GM19468 (cell line): ENCODE measurements at regions not wholly inside any gene's neighbourhood (a gene's known extent, or its start where the extent isn't known, plus 50 kb on each side); places are given as distances from the start of the nearest gene placed in this dataset.

Source experiments
- ATAC-seq: cut with Tn5 transposase; IDR thresholded peaks from one replicate; pipeline ENCODE4 v1.9.1; 2021; ENCODE audit warnings: mild to moderate bottlenecking, moderate library complexity, moderate number of reproducible peaks; ENCODE audit not compliant: unreplicated experiment; ENCODE audit errors: extremely low read depth

DNA sequence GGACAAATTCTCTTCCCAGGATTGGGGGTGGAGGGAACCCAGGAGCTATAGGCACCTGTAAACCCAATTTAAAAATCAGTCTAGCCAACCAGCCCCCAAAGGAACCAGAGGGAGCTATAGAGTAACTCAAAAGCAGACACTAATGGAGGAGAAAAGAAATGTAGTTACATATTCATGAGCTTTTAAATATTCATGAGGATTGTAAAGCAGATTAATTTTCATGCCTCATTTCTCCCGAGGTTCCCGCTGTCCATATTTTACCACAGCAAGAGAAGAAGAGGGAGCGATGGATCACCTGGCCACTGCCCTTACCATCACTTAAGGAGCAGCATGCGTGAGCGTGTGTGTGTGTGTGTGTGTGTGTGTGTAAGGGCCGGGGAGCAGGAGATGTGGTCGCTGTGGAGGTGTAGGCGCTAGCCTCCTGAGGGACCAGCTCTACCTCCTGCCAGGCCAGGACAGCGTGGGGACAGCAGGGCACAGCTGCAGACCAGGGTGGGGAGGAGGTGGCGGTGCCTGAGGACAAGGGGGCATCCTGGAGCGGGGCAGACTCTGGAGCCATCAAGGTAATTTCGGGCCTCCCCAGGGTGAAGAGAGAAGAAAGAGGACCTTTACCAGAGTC lies 100.7 kb upstream of the THY1 start:
- no peak for ATAC-seq

DNA sequence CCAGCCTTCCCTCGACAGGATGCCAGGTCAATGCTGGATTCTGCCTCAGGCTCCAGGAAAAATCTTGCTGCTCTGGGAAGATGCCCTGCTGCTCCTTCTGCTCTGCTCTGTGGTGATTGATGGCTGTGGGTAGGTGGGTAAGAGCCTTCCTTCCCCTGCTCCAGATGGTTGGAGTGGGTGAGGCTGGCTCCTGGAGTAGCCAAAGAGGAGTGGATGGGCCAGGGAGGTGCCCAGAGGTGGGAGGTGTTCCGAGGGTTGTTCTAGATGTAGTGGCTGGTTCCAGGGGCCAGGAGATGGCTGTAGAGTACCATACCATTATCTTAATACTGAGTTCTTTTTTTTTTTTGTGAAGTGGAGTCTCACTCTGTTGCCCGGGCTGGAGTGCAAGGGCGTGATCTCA lies 99.6 kb upstream of the THY1 start:
- ATAC-seq, result no peak

DNA sequence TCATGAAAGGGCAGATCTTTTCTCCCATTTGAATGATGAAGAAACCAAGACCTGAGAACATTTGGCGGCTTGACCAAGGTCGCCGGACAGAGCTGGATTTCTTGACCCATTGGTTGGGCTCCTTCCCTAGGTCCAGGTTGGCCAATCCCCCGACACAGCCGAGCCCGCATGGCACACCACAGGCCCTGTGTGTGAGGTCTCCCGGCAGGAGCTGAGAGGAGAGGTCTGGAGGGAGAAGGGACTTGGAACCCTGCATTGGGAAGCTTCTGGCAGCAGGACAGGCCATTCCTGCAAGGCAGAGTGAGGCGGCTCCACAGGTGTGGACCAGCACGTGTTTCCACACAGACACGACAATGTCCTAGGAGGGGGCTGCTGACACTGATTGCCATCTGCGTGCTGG lies 98.6 kb upstream of the THY1 start:
- ATAC-seq, result no peak

DNA sequence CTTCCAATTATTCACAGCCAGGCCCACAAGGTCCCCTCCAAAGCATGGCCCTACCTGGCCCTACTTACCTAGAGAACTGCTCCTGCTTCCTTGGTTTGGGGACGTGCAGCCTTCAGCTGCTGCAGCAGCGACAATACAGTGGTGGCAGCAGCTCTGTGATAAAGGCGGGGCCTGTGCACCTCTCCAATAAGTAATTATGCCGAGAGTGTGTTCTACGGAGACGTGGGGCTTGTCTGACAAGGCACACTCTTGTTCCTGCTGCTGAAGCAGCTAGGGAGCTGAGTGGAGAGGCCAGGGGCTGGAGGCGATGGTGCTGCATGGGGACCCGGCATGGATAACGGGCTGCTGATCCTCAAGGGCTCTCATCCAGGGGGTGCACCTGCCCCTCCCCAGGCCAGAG lies 98.0 kb upstream of the THY1 start:
- no peak for ATAC-seq

DNA sequence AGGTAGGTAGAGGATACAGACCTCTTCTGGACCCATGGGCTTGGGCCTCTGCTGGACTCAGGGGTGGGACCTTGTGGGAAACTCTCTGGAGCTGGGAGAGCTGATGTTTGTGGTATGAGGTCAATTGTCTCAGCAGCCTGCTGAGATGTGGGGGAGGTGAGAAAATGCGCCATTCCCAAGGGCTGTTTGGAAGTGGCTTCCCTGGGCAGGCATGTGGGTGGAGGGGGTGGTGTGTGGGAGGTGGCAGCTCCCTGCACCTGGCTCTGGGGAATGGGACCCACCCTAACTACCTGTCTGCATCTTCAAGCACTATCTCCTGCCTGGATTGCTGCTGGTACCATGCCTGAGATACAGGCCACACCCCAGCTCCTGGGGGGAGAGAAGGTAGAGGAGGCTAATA lies 97.4 kb upstream of the THY1 start:
- no peak for ATAC-seq

DNA sequence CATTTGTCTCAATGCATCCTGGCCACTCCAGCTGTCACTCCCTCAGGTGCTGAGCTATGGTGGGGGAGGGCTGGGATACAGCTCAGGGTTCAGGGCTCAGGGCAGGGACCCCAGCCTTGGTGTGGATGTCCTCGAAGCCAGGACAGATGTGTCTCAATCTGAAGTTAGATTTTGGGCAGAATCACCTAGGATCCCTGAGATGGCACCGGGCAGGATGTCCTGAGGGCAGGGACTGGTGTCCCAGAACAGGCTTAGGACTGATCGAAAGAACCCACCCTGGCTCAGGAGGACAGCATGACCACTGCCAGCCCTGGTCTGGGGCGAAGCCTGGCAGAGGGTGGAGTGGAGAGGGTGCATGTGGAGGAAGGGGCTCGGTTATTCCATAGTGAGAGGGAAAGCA lies 96.8 kb upstream of the THY1 start:
- no peak for ATAC-seq

DNA sequence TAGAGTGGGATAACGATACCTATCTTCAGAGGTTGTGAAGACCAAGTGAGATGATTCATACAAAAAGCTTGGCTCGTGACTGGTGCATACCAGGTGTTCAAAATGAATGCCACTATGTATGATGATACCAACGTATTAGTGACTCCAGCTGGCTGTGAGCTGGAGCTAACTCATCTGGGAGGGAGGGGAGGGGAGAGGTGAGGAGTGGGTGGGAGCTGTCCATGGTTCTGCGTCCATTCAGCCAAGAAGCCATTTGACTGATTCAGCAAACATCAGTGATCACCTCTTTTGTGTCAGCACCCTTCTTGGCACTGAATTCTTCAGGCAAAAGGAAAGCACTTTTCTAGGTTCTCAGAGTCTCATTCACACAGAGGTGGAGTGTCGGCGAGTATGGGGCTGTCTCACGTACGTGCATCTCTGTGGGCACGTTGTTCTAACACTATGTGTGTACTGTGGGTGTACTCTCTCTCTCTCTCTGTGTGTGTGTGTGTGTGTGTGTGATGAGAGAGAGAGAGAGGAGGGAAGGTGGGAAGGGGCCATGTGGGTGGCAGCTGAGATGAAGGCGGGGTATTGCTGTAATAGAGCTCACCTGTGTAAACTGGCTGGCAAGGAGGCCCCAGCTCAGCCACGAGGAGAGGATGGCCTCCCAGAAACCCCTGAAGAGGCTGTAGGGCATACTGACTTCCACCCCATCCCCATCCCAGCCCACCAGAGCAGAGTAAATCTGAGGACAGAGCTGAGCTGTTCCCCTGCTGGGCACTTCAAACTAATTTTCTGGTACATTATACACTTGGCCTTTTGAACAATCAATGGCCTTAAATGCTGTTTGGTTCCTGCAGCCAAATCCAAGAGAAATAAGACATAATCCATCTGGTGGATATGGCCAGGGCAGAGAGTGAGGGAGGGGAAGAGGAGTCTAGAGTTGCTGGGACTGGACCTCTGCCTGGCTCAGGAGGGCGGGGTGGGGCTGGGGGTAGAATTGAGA lies 96.1 kb upstream of the THY1 start:
- ATAC-seq, result no peak

DNA sequence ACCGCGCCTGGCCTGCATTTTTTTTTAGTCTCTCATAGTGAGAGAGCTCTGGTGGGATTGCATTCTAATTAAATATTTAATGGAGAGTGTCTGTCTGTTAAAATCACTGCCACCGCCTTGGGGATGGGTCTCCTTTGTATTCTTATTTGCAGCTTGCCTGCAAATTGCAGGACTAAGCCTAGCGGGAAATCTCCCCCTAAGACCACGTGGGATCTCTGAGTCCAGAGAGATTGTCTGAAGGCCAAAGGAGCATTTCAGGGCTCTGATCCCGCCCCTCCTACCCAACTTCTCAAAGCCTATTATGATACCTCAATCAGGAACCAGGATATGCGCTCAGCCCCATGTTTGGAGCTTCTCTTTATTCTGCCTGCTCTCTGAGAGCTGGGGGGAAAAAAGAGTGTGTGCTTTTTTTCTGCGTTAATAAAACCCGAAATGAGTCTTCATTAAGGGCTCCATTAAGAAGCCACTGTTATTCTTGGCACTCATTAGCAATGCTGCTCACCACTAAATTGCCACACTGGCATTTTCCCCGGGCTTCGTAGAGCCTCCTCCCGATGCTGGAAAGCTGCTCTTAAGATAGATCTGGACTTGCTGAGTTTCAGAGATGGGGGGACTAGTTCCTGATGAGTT lies 92.9 kb upstream of the THY1 start:
- no peak for ATAC-seq

DNA sequence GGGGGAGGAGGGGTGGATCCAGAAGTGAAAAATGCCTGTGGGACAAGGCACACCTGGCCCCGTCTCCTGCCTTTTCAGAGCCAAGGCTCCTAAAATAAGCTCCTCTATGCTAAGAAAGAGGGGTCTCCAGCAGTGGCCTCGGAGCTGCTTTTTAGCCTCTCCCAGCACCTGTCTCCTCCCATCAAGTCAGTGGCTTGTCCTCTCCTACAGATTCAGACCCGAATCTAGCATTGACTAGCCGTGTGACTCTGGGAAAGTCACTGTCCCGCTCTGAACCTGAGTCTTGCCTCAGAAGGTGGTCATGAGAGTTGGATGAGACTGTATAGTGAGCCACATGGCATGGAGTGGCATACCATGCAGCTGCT lies 90.8 kb upstream of the THY1 start:
- ATAC-seq, result no peak

DNA sequence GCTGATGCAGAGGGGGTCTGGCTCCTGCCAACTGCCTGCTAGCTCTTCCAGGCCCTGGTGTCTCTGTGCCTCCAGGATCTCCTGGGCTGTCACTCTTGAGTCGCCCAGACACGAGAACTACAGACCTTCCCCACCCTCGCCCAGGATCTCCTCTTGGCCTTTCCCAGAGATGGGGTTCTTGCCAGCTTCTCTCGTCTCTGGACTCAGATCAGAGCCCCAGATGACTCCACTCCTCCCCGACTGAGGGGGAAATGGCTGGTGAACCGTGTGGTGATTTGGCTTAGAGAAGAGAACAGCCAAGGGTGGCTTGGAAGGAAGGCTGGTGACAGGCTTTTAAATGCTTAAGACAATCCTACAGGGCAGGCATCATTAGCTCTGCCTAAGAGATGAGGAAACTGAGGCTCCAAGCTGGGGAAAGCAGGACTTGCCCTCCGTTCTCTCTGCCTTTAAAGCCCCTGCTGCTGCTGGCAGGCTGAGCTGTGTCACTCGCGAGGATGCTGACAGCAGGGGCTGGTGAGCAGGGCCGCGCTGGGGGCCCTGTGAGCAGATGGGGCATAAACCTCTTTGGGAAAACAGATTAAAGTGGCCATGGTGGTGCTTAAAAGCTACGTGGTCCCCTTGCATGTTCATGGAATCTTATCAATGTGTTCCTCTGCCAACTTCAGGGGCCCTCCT lies 90.3 kb upstream of the THY1 start:
- no peak for ATAC-seq

DNA sequence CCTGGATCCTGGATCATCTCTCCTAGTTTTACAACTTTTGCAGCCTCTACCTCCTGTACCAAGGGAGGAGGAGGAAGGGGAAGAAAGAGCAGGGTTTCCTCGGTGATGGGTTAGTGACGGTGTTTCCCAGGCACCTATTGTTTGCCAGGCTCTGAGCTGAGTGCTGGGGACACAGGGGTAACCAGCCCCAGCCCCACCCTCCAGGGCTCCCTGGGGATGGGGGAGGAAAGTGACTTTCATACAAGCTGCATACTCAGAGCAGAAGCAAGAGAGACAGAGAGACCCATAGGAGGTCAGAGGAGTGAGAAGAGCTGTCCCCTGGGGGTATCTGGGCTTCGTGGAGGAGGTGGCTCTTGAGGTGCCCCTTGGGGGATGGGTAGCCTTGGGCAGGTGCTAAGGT lies 89.4 kb upstream of the THY1 start:
- ATAC-seq, result no peak

DNA sequence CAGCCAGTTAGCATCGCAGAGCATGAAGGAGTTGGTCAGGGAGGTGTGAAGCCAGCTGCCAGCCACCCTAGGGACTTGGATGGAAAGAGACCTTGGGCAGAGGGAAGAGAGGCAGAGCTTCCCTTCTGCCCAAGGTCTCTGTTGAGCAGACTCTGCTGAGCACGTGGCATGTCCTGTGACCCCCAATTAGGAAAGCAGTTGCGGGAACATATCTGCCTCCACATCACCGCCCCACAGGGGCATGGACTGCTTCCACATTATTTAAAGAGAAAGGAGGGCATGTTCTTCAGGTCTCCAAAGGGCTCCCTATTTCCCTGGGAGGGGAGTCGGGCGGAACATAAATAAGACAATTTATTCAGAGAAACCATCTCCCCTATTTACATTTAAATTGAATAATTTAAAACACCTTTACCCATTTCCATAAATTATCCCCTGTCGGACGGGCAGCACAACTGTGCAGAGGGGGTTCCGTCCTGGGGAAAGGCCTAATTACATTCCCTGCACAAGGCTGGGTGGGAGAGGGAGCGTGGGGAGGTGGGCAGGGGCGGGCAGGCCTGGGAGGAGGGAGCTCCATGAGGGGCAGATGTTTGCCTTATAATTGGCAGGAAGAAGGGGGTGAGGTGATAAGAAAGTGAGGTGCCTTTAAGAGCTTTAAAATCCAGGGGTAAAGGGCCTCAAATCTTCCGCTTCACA lies 88.8 kb upstream of the THY1 start:
- no peak for ATAC-seq

DNA sequence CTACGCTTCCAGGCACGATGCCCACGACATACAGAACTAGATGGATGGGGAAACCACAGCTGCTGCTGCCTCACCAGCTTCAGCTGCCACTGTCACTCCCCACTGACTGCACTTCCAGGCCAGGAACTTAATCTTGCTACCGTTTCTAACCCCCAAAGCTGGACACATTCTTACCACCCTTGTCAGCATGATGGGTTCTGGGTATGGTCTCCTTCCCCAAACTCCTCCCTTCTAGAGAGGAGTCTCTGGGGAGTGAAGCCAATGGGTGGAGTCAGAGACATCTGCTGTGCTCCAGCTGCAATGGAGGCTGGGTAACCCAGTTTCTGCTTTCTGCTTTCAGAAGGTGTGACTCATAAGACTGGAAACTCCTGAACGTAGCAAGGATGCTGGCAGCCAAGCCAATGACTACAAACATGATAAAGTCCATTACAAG lies 87.0 kb upstream of the THY1 start:
- peak; percentile 72 for ATAC-seq

DNA sequence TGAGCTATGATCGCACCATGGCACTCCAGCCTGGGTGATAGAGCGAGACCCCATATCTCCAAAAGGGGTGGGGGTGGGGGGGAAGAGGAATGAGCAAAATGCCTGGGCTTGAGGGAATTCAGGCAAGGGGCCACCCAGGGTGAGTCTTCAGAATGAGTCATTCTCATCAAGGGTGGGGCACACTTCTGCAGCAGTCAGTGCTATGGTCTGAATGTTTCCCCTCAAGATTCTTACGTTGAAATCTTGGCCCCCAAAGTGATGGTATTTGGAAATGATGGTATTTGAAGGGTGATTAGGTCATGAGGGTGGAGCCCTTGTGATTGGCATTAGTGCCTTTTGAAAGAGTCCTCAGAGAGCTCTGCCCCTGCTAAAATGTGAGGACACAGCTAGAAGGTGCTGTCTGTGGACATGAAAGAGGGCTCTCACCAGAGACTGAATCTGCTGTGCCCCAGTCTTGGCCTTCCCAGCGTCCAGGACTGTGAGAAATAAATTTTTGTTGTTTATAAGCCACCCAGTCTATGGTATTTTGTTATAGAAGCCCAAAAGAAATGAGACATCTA lies 86.4 kb upstream of the THY1 start:
- ATAC-seq, result no peak

DNA sequence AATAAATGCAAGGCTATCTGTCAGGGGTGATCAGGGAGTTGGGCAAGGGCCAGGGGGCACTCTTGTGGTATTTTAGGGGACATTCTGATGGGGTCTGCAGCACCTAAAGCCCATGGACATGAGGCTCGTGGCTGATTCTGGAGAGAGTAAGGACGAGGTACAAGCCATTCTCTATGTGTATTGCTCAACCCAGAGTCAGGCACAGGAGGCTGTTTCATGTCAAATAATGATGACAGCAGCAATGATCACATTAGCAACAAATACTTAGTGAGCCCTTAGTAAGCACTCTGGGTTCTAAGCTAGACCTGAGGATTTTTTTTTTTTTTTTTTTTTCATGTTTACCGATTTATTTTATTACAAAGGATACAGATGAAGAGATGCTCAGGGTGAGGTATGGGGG lies 83.5 kb upstream of the THY1 start:
- ATAC-seq, result no peak

DNA sequence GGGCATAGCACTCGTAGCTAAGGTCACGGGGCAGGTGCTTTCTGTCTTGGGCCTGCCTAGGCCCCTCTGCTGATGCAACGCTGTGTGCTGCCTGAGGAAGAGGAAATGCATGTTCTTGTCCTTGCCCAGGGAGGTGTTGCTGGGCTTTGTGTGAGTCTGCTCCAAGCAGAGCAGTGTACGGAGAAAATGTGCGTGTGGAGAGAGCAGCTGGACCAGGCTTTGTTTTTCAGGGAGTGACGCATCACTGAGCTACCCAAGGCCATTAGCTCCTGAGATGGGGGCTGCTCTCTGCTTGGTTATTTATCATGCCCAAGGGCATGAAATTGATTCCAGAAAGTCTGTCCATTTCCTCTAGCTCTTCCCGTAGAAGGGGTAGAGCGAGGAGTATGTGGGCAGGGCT lies 82.9 kb upstream of the THY1 start:
- ATAC-seq, result no peak

DNA sequence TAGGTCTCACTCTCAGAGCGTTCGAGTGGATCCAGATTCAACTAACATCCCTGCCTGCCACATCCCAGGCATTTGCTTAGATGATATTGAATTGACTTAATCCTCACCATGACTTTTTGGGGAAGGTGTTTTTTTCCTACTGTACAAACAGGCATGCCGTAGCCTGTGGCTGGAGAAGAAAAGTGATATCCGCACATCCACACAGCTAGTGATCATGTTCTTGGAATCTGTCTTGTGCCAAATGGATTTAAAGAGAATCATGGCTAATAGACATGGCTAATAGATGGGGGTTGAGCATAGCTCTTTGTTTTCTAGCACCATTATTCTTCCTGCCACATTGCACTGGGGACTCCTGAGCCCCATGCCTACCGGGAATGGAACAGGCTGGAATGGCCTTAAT lies 82.1 kb upstream of the THY1 start:
- no peak for ATAC-seq

DNA sequence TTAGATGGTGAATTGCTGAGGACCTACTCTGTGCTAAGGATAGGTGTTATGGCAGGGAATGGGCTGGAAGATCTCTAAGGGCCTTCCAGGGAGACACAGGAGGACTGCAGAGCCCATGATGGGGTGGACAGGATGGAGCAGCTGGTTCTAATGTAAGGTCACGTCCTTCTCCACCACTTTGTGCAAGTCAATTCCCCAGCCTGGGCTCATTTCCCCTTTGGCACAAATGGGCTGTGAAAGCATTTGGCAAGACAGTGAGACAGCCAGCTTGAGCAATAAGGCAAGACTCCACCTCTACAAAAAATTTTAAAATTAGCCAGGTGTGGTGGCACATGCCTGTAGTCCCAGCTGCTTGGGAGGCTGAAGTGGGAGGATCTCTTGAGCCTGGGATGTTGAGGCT lies 81.4 kb upstream of the THY1 start:
- no peak for ATAC-seq

DNA sequence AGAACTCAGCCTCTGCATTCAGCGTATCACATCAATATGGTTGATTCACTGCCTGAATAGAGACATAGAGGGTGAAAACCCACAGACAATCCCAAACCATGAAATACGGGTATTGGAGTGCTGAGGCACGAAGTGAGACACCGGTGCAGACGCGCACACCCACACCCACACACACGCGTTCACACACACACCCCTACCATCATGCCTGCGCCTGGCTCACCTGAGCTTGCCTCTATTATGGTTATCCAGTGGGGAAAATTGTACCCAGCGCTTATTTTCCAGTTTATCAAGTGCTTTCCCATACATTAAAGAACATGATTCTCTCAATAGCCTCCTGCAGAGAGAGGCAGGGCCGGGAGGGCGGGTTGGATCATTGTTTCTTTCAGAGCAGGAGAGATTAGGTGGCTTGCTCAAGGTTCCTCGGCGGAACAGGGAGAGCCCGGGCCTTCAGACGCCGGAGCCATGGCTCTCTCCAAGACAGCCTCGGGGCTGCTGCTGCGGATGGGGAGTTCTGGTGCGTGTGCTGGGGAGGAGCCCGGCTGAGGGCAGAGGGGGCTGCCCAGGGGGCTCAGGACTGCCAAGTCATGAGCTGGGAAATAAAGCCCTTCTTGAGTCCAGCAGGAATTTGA lies 78.9 kb upstream of the THY1 start:
- ATAC-seq, result no peak
